NCI-H446 treated with DMSO at 0.1 percent for 48 hours (cell line): ENCODE measurements at regions not wholly inside any gene's neighbourhood (a gene's known extent, or its start where the extent isn't known, plus 50 kb on each side); places are given as distances from the start of the nearest gene placed in this dataset.
"Not testable (repeated sequence)": the region's sequence is repeated elsewhere in the genome, so short reads cannot be mapped to it uniquely, and the experiment has no call there.

Experiments used
- DNase-seq: peaks from one replicate; lab custom pipeline; 2025; lab: John Stamatoyannopoulos, UW

DNA sequence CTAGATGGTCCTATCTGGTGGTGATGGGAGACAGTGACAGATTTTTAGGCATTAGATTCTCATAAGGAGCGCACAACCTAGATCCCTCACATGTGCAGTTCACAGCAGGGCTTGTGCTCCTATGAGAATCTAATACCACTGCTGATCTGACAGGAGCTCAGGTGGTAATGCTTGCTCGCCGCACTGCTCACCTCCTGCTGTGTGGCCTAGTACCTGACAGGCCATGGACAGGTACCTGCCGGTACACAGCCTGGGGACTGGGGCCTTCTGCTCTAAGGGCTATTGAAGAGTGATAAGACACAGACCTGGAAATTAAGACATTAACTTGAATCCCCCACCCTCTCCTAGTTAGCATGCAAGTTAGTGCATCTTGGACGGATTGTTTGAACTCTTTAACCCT is 64.4 kb downstream of the KLRB1 start:
- not testable (repeated sequence) for DNase-seq

DNA sequence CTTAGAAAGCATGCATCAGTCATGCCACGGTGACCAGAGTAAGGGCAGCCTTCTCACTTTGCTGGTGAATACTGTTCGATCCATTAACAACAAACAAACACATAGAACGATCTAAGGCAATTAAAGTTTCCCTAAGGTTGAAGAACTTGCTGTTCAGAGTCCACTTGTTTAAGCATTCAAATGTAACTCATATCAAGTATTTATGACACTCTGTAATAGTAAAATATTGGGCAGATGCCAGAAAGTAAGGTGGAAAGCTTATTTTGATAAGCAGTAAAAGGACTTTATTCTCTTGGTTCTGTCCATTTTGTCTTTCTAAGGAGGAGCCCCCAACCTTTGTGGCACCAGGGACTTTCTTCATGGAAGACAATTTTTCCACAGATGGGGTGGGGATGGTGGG is 64.9 kb downstream of the KLRB1 start:
- not testable (repeated sequence) for DNase-seq

DNA sequence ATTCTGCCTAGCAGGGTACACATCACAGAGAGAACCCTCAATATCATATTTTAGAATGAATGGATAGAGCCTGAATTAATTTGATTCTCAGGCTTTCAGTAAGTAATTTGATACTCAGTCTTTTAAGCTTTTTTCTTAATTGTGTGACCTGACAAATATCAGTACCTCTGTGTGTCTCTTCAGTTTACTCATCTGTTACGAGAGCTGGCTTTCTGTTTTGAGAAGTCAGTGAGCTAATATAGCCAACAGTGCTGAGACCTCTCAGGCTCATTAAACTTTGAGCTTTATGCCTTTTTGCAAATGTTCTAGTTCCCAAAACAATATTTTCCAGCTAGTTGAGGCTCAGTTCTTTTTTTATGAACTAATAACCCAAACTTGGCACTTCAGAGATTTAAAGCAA is 91.8 kb downstream of the KLRB1 start:
- DNase-seq, result not testable (repeated sequence)

DNA sequence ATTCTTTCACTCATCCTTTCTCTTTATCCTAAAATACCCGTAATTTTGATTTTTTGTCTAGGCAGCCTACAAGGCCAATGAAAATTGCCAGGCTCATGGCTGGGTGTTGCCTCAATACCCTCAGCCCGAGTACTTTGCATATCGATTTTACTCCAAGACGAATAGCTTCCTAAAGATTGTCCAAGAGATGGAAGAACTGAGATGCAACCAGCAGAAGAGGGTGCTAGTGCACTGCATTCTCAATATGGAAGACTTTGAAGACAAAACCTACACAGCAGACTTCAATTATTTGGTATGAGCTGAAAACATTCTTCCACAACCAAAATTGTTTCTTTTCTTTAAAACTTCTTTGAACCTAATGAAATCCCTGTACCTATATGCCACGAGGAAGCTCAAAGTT is 95.0 kb downstream of the KLRB1 start:
- not testable (repeated sequence) for DNase-seq

DNA sequence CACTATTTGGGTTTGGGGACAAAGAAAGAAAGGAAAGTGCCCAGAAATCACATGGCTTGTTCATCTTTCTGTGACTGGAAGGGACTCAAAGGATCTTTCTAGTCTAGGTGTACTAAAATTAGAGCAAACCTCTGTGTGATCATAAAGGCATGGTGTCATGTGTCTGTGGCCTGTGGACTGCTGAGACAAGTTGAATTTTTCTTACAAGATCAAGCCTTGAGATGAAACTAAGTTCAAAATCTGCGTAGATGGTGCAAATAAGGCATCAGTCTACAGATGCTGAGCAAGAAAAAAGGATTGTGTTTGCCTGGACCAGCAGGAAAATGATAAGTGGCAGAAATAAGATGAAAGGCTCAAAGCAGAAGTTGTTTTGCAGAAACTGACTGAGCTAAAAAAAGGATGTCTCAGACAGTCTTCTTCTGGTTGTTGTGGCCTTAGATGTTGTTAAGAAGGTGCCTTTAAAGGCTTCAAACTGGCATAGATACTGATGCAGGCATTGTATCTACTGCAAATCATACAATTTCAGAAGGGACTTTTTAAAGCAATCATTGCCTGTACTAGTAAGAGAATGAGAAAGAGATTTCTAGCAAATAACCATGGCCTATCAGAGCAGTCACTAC is 97.2 kb downstream of the KLRB1 start:
- DNase-seq, result not testable (repeated sequence)

DNA sequence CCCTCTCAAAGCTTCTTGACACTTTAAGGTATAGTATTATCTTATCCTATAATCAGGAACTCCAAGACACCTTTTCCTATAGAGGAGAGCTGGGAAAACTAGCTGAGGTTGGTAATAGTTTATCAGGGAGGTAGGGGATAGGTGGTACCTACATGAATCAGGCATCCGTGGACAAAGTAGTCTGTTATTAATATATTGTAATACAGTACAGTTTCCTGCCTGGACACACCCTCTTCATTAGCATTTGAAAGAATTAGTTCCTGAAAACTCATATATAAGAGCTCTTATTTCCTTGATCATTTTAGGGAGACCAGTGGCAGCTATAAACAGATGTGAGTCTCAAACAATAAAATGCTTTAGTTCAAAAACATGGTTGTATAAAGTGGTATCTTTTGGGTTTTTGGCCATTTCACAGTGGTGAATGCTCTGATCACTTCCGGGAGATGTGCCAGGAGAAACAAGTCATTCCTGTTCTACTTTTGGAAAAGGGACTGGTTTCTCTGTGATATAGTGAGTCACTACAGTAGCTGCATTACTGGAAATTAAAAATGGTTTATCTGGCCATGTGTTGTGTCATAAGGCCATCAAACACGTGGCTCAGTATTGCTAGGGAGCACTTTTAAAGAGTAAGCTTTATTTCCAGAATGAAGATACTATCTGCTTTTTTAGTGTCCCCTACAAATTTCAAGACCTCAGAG is 98.1 kb downstream of the KLRB1 start:
- DNase-seq, result no peak

DNA sequence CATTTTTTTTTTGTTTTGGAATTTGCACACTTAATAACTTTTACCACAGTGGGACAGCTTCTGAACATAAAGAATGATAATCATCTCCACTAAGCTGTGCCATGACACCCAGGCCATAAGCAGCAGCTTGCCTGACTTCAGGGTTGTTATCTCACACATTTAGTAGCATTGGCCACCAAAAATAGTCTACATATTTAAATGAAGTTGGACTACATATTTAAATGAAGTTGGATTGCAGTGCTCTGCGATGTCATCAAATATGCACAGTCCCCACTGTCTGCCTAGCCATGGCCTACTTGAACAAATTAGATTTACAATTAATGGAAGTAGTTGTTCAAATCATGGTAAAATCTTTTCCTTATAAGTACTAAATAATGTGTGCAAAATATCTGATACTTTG is 101.0 kb downstream of the KLRB1 start:
- DNase-seq, result no peak

DNA sequence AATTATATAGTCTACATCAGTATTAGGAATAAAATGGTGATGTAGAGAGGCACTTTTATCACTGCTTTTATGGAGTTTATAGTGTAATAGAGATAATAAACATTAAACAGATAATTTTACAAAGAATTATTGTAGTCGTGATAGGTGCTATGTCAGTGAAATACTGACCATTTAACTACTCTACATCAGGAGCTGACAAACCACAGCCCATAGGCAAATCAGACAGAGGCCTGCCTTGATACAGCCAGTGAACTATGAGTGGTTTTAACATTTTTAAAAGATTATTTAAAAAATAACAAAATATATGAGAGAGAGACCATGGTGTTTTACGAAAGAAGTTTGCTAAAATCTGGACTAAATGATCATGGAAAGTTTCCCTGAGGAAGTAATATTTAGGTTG is 104.3 kb downstream of the KLRB1 start:
- not testable (repeated sequence) for DNase-seq

DNA sequence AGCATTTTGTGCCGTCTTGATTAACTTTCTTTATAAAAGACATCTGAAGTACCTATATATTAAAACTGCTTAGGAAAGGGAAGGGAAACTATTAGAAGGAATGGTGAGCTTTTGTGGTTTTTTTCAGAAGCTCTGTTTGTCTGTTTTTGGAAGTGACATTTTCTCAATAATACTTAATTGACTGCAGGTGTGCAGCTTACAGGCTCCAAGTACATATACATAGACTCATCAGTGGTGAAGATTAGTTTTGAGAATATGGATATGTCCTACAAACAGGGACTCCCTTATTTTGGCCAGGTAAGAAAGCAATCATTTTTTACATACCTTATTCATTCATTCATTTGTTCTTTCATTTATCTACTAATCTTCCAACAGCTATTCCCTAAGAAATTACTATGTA is 104.9 kb downstream of the KLRB1 start:
- not testable (repeated sequence) for DNase-seq

DNA sequence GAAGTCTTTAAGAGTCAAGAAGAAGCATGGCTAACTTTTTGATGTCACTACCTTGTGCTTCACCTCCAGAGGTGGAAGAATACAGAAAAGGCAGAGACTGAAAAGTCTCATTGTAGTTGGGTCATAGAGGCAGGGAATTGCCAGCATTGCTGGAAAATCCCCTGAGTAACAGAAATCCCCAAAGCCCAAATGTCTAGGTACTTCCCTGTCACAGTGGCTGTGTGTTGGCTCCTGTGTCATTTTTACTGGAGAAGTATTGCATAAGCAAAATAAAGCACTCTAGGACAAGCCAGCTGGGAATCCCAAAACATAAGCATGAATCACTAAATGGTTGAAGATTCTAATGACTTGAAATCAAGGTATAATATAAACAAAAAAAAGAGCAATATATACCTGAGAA is 114.4 kb downstream of the KLRB1 start:
- not testable (repeated sequence) for DNase-seq

DNA sequence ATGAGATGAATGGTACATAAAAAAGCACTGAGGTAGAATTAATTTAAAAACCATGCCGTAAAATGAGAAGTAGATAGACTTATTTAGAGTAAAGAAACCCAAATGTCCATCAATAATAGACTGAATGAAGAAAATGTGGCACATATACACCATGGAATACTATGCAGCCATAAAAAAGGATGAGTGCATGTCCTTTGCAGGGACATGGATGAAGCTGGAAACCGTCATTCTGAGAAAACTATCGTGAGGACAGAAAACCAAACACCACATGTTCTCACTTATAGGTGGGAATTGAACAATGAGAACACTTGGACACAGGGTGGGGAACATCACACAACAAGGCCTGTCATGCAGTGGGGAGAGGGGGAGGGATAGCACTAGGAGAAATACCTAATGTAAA is 126.4 kb downstream of the KLRB1 start:
- DNase-seq, result not testable (repeated sequence)

DNA sequence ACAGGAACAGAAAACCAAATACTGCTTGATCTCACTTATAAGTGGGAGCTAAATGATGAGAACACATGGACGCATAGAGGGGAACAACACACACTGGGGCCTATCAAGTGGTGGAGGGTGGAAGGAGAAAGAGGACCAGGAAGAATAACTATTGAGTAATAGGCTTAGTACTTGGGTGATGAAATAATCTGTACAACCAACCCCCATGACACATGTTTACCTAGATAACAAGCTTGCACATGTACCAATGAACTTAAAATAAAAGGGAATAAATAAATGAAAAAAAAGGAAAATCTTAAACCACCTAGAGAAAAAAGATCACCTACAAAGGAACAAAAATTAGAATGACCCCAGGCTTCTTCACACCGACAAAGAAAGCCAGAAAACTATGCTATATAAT is 133.5 kb downstream of the KLRB1 start:
- DNase-seq, result not testable (repeated sequence)

DNA sequence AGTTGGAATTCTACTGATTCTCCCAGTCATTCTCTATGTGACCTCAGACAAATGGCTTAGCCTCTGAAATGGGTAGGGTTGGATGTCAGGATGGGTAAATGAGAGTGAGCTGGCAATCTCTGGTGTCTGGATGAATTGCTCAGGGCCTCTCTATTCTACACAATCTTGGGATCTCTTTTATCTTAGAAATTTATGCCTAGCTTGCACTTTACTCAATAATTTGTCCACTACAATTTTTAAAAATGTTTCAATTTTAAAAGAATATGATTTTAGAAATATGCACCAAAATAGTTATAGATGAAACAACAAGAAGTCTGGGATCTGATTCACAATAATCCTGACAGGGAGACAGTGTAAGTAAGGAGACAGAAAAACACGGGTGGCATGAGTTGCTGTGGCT is 134.1 kb downstream of the KLRB1 start:
- DNase-seq, result not testable (repeated sequence)

DNA sequence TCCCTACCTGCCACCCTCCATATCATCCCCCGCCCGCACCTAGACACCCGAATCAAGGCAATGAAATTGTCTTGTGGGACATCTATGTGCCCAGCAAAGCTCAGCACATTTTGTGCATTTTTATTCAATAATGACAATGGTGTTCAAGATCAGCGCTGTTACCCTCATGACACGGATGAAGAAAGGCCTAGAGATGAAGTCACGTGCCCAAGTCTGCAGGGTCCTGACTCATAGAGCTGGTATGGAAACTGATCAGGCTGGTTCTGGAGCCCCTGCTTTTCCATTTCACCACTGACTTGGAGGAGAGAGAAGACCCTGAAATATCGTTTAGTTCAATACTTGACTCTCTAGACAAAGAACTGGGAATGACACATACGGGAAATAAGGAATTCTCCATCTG is 136.2 kb downstream of the KLRB1 start:
- DNase-seq, result not testable (repeated sequence)

DNA sequence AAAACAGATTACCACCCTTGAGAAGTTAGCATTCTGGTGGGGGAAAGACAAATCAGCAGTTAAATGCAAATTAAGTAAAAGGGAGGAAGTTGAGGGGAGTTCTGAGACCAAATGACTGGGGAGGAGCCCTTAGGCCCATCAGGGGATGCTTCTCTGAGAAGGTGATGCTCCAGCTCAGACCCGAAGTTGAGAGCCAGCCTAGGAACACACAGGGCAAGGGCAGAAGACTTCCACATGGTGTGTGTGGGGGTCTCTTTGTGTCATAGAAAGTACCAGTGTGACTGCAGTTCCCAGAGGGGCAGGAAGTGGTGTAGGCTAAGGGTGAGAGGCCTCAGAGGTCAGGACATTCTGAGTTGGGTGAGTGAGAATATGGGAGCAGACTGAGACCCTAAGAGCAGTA is 137.3 kb downstream of the KLRB1 start:
- DNase-seq, result not testable (repeated sequence)

DNA sequence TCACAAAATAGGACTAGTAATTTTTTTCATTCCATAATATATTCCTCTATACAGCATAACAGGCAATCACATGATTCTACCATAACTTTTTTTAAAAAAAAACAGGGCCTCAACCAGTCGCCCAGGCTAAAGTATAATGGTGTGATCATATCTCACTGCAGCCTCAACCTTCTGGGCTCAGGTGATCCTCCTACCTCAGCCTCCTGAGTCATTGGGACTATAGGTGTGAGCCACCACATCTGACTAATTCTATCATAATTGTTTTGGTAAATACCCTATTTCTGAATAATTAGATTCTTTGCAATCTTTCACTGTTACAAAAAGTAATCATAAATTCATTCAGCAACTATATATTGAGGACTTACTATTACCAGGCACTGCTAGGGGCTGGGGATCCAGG is 137.8 kb downstream of the KLRB1 start:
- not testable (repeated sequence) for DNase-seq

DNA sequence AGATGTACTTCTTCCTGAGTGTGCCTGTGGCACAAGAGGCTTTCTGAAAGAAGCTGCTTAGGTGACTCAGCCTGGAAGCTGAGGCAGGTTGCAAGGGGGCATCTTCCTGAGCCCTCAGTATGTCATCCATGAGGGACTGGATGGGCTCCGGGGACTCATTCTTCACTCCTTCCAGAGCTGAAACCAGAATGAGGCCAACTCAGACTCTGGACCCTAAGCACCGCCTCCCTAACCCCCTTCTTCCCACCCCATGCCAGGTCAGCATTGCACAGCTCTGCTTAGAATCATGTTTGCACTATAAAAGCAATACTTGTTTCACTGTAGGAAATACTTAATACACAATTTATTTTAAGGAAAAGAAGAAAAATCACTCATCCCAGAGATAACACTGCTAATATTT is 138.3 kb downstream of the KLRB1 start:
- not testable (repeated sequence) for DNase-seq

DNA sequence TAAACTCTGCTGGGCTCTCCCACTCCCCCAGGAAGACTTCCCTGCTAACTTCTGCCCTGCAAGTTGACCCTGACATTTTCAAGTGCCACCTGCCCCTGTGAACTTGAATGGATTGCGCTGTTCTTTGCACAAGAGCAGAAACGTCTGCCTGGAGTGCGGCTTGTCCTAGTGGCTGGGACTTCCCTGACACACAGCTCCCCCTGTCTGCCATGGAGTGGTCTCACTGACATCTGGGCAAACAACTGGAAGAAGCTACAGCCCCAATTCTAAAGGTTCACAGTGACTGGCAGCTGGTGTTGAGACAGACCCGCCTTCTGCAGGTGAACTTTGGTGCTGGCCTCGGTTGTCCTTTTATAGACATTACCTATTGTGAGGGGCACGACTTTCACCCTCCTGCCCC is 138.7 kb downstream of the KLRB1 start:
- not testable (repeated sequence) for DNase-seq

DNA sequence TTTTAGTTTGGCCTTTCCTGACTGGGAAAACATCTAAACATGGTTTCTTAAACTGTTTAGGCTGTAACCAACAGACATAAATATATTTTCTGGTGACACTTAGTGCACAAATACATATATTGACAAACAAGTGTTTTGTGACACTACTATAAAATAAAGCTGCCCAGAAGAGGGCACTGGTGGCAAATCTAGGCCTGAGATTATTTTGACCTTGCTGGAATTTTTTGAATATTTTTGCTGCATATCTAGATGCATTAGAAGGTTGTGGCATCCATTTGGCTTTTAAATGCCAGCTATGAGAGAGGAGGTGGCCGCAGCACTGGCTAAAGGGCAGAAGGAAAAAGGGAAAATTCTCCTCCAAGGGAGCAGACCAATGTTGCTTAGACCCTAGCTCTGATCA is 139.6 kb downstream of the KLRB1 start:
- DNase-seq, result not testable (repeated sequence)

DNA sequence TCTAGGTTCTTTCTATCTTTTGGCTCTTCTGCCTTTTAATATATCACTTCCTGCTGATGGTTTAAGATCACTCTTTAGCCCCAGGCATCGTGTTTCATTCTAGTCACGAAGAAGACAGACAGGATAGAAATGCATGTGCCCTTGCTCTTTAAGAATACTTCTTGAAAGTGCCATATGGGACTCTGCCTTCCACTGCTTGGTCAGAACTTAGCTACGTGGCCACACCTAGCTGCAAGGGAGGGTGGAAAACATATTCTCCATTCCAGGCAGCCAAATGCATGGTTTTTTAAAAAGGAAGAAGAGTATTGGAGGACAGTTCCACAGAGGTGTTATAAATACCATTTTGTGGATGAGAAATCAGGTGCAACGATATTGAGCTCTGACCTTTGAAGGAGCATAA is 143.3 kb downstream of the KLRB1 start:
- DNase-seq, result no peak

DNA sequence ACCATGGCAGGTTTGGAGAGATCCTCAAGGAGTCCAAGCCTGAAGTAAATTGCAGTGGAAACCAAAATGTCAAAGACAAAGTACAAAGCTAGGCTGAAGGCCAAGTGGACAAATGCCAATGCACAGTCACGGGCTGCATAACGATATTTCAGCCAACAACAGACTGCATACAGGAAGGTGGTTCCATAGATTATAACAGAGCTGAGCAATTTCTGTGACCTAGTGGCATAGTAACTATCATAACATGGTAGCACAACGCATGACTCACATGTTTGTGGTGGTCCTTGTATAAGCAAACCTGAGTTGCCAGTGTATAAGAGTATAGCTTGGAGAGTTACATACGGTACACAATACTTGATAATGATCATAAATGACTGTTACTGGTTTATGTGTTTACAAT is 152.2 kb downstream of the KLRB1 start:
- DNase-seq, result not testable (repeated sequence)

DNA sequence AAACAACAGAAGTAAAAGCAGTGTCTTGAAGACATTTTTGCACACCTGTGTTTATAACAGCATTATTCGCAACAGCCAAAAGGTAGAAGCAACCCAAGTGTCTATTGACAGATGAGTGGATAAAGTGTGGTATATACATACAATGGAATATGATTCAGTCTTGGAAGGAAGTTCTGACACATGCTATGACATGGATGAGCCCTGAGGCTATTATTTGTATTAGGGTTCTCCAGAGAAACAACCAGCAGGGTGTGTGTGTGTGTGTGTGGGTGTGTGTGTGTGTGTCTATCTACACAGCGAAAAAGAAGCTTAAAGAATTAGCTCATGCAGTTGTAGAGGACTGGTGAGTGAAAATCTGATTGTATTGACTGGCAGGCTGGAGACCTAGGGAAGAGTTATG is 153.7 kb downstream of the KLRB1 start:
- not testable (repeated sequence) for DNase-seq

DNA sequence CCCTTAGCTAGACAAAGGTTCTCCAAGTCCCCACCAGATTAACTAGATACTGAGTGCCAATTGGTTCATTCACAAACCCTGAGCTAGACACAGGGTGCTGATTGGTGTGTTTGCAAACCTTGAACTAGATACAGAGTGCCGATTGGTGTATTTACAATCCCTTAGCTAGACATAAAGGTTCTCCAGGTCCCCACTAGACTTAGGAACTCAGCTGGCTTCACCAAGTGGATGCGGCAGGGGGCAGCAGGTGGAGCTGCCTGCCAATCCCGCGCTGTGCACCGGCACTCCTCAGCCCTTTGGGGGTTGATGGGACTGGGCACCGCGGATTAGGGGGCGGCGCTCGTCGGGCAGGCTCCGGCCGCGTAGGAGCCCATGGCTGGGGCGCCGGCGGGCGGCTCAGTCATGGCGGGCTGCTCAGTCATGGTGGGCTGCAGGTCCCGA is 157.6 kb downstream of the KLRB1 start:
- DNase-seq, result peak; percentile 41

DNA sequence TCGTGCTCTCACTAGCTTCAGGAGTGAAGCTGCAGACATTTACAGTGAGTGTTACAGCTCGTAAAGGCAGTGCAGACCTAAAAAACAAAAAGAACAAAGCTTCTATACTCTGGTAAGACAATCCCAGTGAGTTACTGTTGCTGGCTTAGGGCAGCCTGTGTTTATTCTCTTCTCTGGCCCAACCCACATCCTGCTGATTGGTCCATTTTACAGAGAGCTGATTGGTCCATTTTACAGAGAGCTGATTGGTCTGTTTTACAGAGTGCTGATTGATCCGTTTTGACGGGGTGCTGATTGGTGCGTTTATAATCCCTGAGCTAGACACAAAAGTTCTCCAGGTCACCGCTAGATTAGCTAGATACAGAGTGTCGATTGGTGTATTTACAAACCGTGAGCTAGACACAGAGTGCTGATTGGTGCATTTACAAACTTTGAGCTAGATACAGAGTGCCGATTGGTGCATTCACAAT is 158.0 kb downstream of the KLRB1 start:
- DNase-seq, result not testable (repeated sequence)
